RWPE1 (cell line): ENCODE measurements at regions not wholly inside any gene's neighbourhood (a gene's known extent, or its start where the extent isn't known, plus 50 kb on each side); places are given as distances from the start of the nearest gene placed in this dataset.

Source experiments
- CTCF ChIA-PET: fragments of 350-600 bp; sonication (Branson Sonifier 250); formaldehyde crosslinking; extraction: SDS; loops from one replicate; lab custom pipeline; 2021; lab: Yijun Ruan, JAX
- POLR2A ChIA-PET: fragments of 400-600 bp; formaldehyde crosslinking; extraction: SDS; loops from one replicate; lab custom pipeline; 2020; ENCODE audit warnings: antibody characterized with exemption; ENCODE audit not compliant: low non-redundant PET; lab: Yijun Ruan, JAX
- DNase-seq: peaks from one replicate; pipeline ENCODE4 v3.0.0; 2012; ENCODE audit warnings: low spot score
- H3K27ac ChIP-seq: fragments of 450-650 bp; 2 replicates; pipeline ENCODE4 v1.5.1; 2017
- TF ChIP-seq, protein P1 (sequence below): fragments of 450-650 bp; conservative IDR thresholded peaks from 2 replicates; pipeline ENCODE4 v1.5.1; 2017; ENCODE audit warnings: low read depth, mild to moderate bottlenecking

DNA sequence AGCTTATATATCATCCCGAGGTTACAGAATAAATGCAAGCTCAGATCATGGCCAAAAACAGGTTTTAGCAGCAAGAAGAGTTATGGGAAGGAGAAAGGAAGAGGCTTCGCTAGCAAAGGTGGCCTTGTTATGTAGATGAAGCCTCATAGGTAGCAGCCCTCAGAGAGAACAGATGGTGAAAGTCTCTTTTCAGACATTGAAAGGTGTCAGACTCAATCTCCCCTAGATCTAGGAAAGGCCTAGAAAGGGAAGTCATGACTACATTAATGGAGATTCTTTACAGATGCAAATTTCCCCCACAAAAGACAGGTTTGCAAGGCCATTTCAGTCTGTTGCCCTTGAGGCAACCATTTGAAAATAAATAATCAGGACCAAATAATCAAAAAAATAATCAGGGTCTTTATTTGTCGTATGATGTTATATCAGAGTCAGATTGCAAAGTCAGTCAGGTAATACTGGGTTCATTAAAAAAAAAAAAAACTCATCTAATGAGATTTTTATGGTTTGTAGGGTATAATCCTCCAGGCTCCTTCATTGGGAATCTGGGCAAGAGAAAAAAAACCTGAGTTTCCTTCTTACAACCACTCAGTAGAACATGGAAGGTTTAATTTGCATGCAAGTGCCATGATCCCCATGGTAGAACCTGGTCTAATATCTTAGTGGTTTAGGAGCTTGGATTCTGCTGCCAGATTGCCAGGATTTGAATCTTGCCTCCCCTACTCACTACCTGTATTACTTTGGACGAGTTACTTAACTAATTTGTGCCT lies 50.8 kb upstream of the HTR2A start:
- ChIA-PET CTCF (interaction anchor here (0.6 kb wide), 1 partner anchor 53 kb away, joined by 3 read pairs; no protein-coding TSS in a partner anchor), POLR2A (no interaction called here)
- DNase-seq: no peak
- H3K27ac ChIP-seq: no peak overlapping the region
- TF ChIP-seq, protein P1, sequence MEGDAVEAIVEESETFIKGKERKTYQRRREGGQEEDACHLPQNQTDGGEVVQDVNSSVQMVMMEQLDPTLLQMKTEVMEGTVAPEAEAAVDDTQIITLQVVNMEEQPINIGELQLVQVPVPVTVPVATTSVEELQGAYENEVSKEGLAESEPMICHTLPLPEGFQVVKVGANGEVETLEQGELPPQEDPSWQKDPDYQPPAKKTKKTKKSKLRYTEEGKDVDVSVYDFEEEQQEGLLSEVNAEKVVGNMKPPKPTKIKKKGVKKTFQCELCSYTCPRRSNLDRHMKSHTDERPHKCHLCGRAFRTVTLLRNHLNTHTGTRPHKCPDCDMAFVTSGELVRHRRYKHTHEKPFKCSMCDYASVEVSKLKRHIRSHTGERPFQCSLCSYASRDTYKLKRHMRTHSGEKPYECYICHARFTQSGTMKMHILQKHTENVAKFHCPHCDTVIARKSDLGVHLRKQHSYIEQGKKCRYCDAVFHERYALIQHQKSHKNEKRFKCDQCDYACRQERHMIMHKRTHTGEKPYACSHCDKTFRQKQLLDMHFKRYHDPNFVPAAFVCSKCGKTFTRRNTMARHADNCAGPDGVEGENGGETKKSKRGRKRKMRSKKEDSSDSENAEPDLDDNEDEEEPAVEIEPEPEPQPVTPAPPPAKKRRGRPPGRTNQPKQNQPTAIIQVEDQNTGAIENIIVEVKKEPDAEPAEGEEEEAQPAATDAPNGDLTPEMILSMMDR: no peak
